Gastrocnemius medialis (tissue), 4 donors: ENCODE measurements at regions not wholly inside any gene's neighbourhood (a gene's known extent, or its start where the extent isn't known, plus 50 kb on each side); places are given as distances from the start of the nearest gene placed in this dataset.

Source experiments
- ATAC-seq, 2 donors: fragments of 150-250 bp; one replicate each; pipeline ENCODE4 v1.9.1; 2016
- DNase-seq, 2 donors: peaks; one replicate each; pipeline ENCODE4 v3.0.0-alpha.2; 2019
- H3K27ac ChIP-seq, 4 donors: fragments of 200-600 bp; sonication (generic); 1 replicate in 1 of 4; 2 replicates in 3 of 4; pipeline ENCODE4 v1.5.1; 2016 to 2018; ENCODE audit warnings: mild to moderate bottlenecking in 2 of 4, moderate library complexity in 1 of 4
- H3K27me3 ChIP-seq, 3 donors: fragments of 200-600 bp; sonication (generic) in 2 of 3; 1 replicate in 1 of 3; 2 replicates in 2 of 3; pipeline versions ENCODE4 v1.5.1 to v1.6.0; 2016 to 2019; ENCODE audit warnings: mild to moderate bottlenecking in 1 of 3, moderate library complexity in 1 of 3
- H3K36me3 ChIP-seq, 2 donors: fragments of 200-600 bp; sonication (generic) in 1 of 2; one replicate each; pipeline ENCODE4 v1.5.1; 2017 to 2018
- H3K4me1 ChIP-seq, 2 donors: fragments of 200-600 bp; sonication (generic) in 1 of 2; one replicate each; pipeline ENCODE4 v1.5.1; 2016 to 2017; ENCODE audit warnings: mild to moderate bottlenecking in 2 of 2
- H3K4me3 ChIP-seq, 4 donors: fragments of 200-600 bp; sonication (generic) in 3 of 4; 1 replicate in 1 of 4; 2 replicates in 3 of 4; pipeline ENCODE4 v1.5.1; 2016 to 2019; ENCODE audit warnings: mild to moderate bottlenecking in 2 of 4
- H3K9me3 ChIP-seq, 3 donors: fragments of 200-600 bp; sonication (generic) in 2 of 3; 1 replicate in 1 of 3; 2 replicates in 2 of 3; pipeline ENCODE4 v1.5.1; 2016 to 2019
- CTCF ChIP-seq, 5 experiments: fragments of 450-650 bp in 3 of 5; fragments of 200-600 bp in 2 of 5; sonication (generic) in 2 of 5; IDR thresholded peaks in 4 of 5; conservative IDR thresholded peaks in 1 of 5; 1 replicate in 4 of 5; 2 replicates in 1 of 5; pipeline ENCODE4 v1.5.1; 2016 to 2019; ENCODE audit warnings: antibody characterized with exemption in 5 of 5, mild to moderate bottlenecking in 3 of 5, moderate library complexity in 3 of 5
- POLR2A ChIP-seq, 2 donors: fragments of 450-650 bp; IDR thresholded peaks; one replicate each; pipeline ENCODE4 v1.6.1; 2017; ENCODE audit warnings: antibody characterized with exemption in 2 of 2, mild to moderate bottlenecking in 2 of 2, moderate library complexity in 2 of 2
- in situ Hi-C, 4 donors: fragments of 200-750 bp; cut with MboI; loops; one replicate each; pipeline versions ENCODE4 v1.15.0 to v1.8.0; 2017; ENCODE audit warnings: low sequenced_read_pairs in 4 of 4
- intact Hi-C: fragments of 100-400 bp; cut with DNase I; formaldehyde crosslinking; loops from one replicate; pipeline ENCODE4 v1.15.1; 2023; ENCODE audit warnings: low total_unique reads

GRCh38 chr11:112899235-112900006 lies 61.8 kb upstream of the NCAM1 start:
- no peak overlapping the region for H3K4me3 ChIP-seq
- DNase-seq (no peak), ATAC-seq (no peak)
- H3K36me3 ChIP-seq = no peaks in the 10 kb centered on the region
- no peak for TF ChIP-seq POLR2A (IDR thresholded peaks at IDR 0.05)
- TF ChIP-seq CTCF (IDR thresholded peaks at IDR 0.05 in 4 of 5, conservative IDR thresholded peaks at IDR 0.05 in 1 of 5) = no peak
- H3K27ac ChIP-seq = no peak overlapping the region
- H3K27me3 ChIP-seq = no peaks in the 10 kb centered on the region
- in situ Hi-C loops (no loop called here), intact Hi-C loops (no loop called here)
- H3K9me3 ChIP-seq = no peaks in the 10 kb centered on the region
- H3K4me1 ChIP-seq = peaks cover 0 to 11% of the 10 kb centered on the region in 2 donors

- no peaks in the 10 kb centered on the region for H3K27me3 ChIP-seq
- H3K4me3 ChIP-seq = no peak overlapping the region
- no peak for DNase-seq
- H3K4me1 ChIP-seq = peaks cover 0 to 11% of the 10 kb centered on the region in 2 donors
- intact Hi-C loops = no loop called here
- no peaks in the 10 kb centered on the region for H3K36me3 ChIP-seq
- H3K27ac ChIP-seq = no peak overlapping the region
- no peak for TF ChIP-seq CTCF (IDR thresholded peaks at IDR 0.05 in 4 of 5, conservative IDR thresholded peaks at IDR 0.05 in 1 of 5)
- no peak for TF ChIP-seq POLR2A (IDR thresholded peaks at IDR 0.05)
- H3K9me3 ChIP-seq = no peaks in the 10 kb centered on the region
- in situ Hi-C loops = no loop called here
- ATAC-seq = no peak
Measured at GRCh38 chr11:112901924-112902323, 59.3 kb upstream of the NCAM1 start.

- no peak for TF ChIP-seq POLR2A (IDR thresholded peaks at IDR 0.05)
- no peak for TF ChIP-seq CTCF (IDR thresholded peaks at IDR 0.05 in 4 of 5, conservative IDR thresholded peaks at IDR 0.05 in 1 of 5)
- Histone ChIP-seq H3K27ac (no peak overlapping the region), H3K4me3 (no peak overlapping the region), H3K4me1 (peaks cover 0 to 11% of the 10 kb centered on the region in 2 donors), H3K36me3 (no peaks in the 10 kb centered on the region), H3K9me3 (no peaks in the 10 kb centered on the region), H3K27me3 (no peaks in the 10 kb centered on the region)
- in situ Hi-C loops (no loop called here), intact Hi-C loops (no loop called here)
- DNase-seq = no peak
- no peak for ATAC-seq
Measured at GRCh38 chr11:112902361-112903011, 58.7 kb upstream of the NCAM1 start.

- ATAC-seq (no peak), DNase-seq (no peak)
- in situ Hi-C loops (no loop called here), intact Hi-C loops (no loop called here)
- H3K9me3 ChIP-seq = no peaks in the 10 kb centered on the region
- H3K4me1 ChIP-seq = peaks cover 0 to 11% of the 10 kb centered on the region in 2 donors
- no peaks in the 10 kb centered on the region for H3K27me3 ChIP-seq
- TF ChIP-seq POLR2A (IDR thresholded peaks at IDR 0.05) (no peak), CTCF (IDR thresholded peaks at IDR 0.05 in 4 of 5, conservative IDR thresholded peaks at IDR 0.05 in 1 of 5) (no peak)
- no peak overlapping the region for H3K4me3 ChIP-seq
- no peaks in the 10 kb centered on the region for H3K36me3 ChIP-seq
- no peak overlapping the region for H3K27ac ChIP-seq
Measured at GRCh38 chr11:112903340-112903739, 57.9 kb upstream of the NCAM1 start.
